HEK293 (cell line): ENCODE measurements at regions not wholly inside any gene's neighbourhood (a gene's known extent, or its start where the extent isn't known, plus 50 kb on each side); places are given as distances from the start of the nearest gene placed in this dataset.

Source experiments
- CTCF ChIA-PET: fragments of 350-600 bp; formaldehyde crosslinking; extraction: SDS; loops from one replicate; lab custom pipeline; 2021; ENCODE audit warnings: antibody characterized with exemption; lab: Yijun Ruan, JAX
- POLR2A ChIA-PET: fragments of 300-600 bp; formaldehyde crosslinking; extraction: SDS; loops from one replicate; lab custom pipeline; 2020; ENCODE audit warnings: antibody characterized with exemption, inconsistent platforms; lab: Yijun Ruan, JAX
- H3K27ac ChIP-seq: fragments of 200-500 bp; sonication (Bioruptor generic); 2 replicates; pipeline ENCODE4 v1.5.1; 2014; ENCODE audit warnings: low read depth, low read length, control low read depth, inconsistent platforms; ENCODE audit errors: extremely low read depth
- H3K36me3 ChIP-seq, 2 experiments: fragments of 200-500 bp in 1 of 2; sonication (Bioruptor generic) in 1 of 2; 1 replicate in 1 of 2; 2 replicates in 1 of 2; pipeline ENCODE4 v1.5.1; 2014 to 2017; ENCODE audit warnings: inconsistent platforms in 2 of 2, low read length in 2 of 2; ENCODE audit not compliant: control insufficient read depth in 2 of 2, insufficient read depth in 1 of 2
- H3K4me1 ChIP-seq: fragments of 200-500 bp; sonication (Bioruptor generic); 2 replicates; pipeline ENCODE4 v1.5.1; 2014; ENCODE audit warnings: mild to moderate bottlenecking, low read length, inconsistent platforms; ENCODE audit not compliant: control insufficient read depth, insufficient read depth
- H3K4me3 ChIP-seq: 2 replicates; pipeline ENCODE4 v1.5.1; 2011; ENCODE audit warnings: low read depth, mild to moderate bottlenecking, control low read depth, low read length, moderate library complexity
- H3K9me3 ChIP-seq: fragments of 200-500 bp; sonication (Bioruptor generic); 2 replicates; pipeline ENCODE4 v1.5.1; 2014; ENCODE audit warnings: low read depth, low read length, inconsistent platforms; ENCODE audit not compliant: control insufficient read depth, insufficient read depth
- IKZF3 ChIP-seq: fragments of 450-650 bp; IDR thresholded peaks from 2 replicates; pipeline ENCODE4 v1.5.0; 2018; ENCODE audit warnings: missing biosample characterization, mild to moderate bottlenecking, missing genetic modification characterization, moderate library complexity
- PBX3 ChIP-seq: sonication (generic); formaldehyde crosslinking; IDR thresholded peaks from 2 replicates; pipeline ENCODE4 v1.8.1; 2022; ENCODE audit warnings: mild to moderate bottlenecking, moderate library complexity, missing genetic modification reagents
- PRDM1 ChIP-seq: fragments of 450-650 bp; formaldehyde crosslinking; IDR thresholded peaks from 2 replicates; pipeline ENCODE4; 2016; ENCODE audit warnings: missing biosample characterization, missing genetic modification characterization
- SP7 ChIP-seq: fragments of 450-650 bp; formaldehyde crosslinking; IDR thresholded peaks from 2 replicates; pipeline ENCODE4 v1.5.1; 2016; ENCODE audit warnings: missing biosample characterization, missing genetic modification characterization
- ZBTB21 ChIP-seq: fragments of 450-650 bp; formaldehyde crosslinking; IDR thresholded peaks from 2 replicates; pipeline ENCODE4 v1.5.1; 2017; ENCODE audit warnings: missing biosample characterization, missing genetic modification characterization
- ZNF202 ChIP-seq: fragments of 450-650 bp; formaldehyde crosslinking; IDR thresholded peaks from 2 replicates; pipeline ENCODE4 v1.5.1; 2016; ENCODE audit warnings: missing biosample characterization, missing genetic modification characterization, borderline replicate concordance
- ZNF211 ChIP-seq: fragments of 450-650 bp; formaldehyde crosslinking; IDR thresholded peaks from 2 replicates; pipeline ENCODE4 v1.5.1; 2016; ENCODE audit warnings: low read depth, missing biosample characterization, missing genetic modification characterization
- ZNF214 ChIP-seq: fragments of 450-650 bp; formaldehyde crosslinking; IDR thresholded peaks from 2 replicates; pipeline ENCODE4 v1.5.1; 2017; ENCODE audit warnings: missing biosample characterization, mild to moderate bottlenecking, missing genetic modification characterization, borderline replicate concordance
- ZNF324 ChIP-seq: fragments of 450-650 bp; formaldehyde crosslinking; IDR thresholded peaks from 2 replicates; pipeline ENCODE4 v1.5.1; 2016; ENCODE audit warnings: missing biosample characterization, missing genetic modification characterization
- ZNF791 ChIP-seq: fragments of 450-650 bp; formaldehyde crosslinking; IDR thresholded peaks from 2 replicates; pipeline ENCODE4 v1.5.1; 2016; ENCODE audit warnings: missing biosample characterization, missing genetic modification characterization
- ZSCAN16 ChIP-seq: fragments of 450-650 bp; formaldehyde crosslinking; IDR thresholded peaks from 2 replicates; pipeline ENCODE4 v1.5.1; 2016; ENCODE audit warnings: missing biosample characterization, missing genetic modification characterization
- TF ChIP-seq, protein P1 (sequence below): fragments of 450-650 bp; formaldehyde crosslinking; IDR thresholded peaks from 2 replicates; pipeline ENCODE4 v1.5.1; 2016; ENCODE audit warnings: missing biosample characterization, missing genetic modification characterization, borderline replicate concordance
- TF ChIP-seq, protein P2 (sequence below): fragments of 450-650 bp; formaldehyde crosslinking; IDR thresholded peaks from 2 replicates; pipeline ENCODE4 v1.5.1; 2016; ENCODE audit warnings: missing biosample characterization, missing genetic modification characterization
- TF ChIP-seq, protein P3 (sequence below): fragments of 450-650 bp; formaldehyde crosslinking; IDR thresholded peaks from 2 replicates; pipeline ENCODE4 v1.5.1; 2016; ENCODE audit warnings: missing biosample characterization, missing genetic modification characterization, borderline replicate concordance

- Histone ChIP-seq H3K4me1 (no peaks in the 10 kb centered on the region), H3K36me3 (no peaks in the 10 kb centered on the region), H3K4me3 (no peak overlapping the region), H3K27ac (no peak overlapping the region), H3K9me3 (no peaks in the 10 kb centered on the region)
- TF ChIP-seq ZSCAN16 (tag by site-specific recombination) (no peak), PRDM1 (tag by site-specific recombination) (no peak), SP7 (tag by site-specific recombination) (no peak), ZBTB21 (tag by site-specific recombination) (no peak), ZNF214 (no peak), ZNF211 (tag by site-specific recombination) (no peak), ZNF791 (no peak), PBX3 (CRISPR knock-in tag) (no peak), ZNF324 (tag by site-specific recombination) (no peak), IKZF3 (tag by site-specific recombination) (no peak), ZNF202 (no peak)
- TF ChIP-seq, protein P1, sequence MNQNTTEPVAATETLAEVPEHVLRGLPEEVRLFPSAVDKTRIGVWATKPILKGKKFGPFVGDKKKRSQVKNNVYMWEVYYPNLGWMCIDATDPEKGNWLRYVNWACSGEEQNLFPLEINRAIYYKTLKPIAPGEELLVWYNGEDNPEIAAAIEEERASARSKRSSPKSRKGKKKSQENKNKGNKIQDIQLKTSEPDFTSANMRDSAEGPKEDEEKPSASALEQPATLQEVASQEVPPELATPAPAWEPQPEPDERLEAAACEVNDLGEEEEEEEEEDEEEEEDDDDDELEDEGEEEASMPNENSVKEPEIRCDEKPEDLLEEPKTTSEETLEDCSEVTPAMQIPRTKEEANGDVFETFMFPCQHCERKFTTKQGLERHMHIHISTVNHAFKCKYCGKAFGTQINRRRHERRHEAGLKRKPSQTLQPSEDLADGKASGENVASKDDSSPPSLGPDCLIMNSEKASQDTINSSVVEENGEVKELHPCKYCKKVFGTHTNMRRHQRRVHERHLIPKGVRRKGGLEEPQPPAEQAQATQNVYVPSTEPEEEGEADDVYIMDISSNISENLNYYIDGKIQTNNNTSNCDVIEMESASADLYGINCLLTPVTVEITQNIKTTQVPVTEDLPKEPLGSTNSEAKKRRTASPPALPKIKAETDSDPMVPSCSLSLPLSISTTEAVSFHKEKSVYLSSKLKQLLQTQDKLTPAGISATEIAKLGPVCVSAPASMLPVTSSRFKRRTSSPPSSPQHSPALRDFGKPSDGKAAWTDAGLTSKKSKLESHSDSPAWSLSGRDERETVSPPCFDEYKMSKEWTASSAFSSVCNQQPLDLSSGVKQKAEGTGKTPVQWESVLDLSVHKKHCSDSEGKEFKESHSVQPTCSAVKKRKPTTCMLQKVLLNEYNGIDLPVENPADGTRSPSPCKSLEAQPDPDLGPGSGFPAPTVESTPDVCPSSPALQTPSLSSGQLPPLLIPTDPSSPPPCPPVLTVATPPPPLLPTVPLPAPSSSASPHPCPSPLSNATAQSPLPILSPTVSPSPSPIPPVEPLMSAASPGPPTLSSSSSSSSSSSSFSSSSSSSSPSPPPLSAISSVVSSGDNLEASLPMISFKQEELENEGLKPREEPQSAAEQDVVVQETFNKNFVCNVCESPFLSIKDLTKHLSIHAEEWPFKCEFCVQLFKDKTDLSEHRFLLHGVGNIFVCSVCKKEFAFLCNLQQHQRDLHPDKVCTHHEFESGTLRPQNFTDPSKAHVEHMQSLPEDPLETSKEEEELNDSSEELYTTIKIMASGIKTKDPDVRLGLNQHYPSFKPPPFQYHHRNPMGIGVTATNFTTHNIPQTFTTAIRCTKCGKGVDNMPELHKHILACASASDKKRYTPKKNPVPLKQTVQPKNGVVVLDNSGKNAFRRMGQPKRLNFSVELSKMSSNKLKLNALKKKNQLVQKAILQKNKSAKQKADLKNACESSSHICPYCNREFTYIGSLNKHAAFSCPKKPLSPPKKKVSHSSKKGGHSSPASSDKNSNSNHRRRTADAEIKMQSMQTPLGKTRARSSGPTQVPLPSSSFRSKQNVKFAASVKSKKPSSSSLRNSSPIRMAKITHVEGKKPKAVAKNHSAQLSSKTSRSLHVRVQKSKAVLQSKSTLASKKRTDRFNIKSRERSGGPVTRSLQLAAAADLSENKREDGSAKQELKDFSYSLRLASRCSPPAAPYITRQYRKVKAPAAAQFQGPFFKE (tag by site-specific recombination) = no peak
- TF ChIP-seq, protein P2, sequence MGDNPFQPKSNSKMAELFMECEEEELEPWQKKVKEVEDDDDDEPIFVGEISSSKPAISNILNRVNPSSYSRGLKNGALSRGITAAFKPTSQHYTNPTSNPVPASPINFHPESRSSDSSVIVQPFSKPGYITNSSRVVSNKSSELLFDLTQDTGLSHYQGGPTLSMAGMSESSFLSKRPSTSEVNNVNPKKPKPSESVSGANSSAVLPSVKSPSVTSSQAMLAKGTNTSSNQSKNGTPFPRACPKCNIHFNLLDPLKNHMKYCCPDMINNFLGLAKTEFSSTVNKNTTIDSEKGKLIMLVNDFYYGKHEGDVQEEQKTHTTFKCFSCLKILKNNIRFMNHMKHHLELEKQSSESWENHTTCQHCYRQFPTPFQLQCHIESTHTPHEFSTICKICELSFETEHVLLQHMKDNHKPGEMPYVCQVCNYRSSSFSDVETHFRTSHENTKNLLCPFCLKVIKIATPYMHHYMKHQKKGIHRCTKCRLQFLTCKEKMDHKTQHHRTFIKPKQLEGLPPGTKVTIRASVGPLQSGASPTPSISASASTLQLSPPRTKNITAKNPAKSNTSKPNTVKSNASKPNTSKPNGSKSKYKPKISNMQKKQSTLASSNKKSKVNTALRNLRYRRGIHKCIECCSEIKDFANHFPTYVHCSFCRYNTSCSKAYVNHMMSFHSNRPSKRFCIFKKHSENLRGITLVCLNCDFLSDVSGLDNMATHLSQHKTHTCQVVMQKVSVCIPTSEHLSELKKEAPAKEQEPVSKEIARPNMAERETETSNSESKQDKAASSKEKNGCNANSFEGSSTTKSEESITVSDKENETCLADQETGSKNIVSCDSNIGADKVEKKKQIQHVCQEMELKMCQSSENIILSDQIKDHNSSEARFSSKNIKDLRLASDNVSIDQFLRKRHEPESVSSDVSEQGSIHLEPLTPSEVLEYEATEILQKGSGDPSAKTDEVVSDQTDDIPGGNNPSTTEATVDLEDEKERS = no peak
- TF ChIP-seq, protein P3, sequence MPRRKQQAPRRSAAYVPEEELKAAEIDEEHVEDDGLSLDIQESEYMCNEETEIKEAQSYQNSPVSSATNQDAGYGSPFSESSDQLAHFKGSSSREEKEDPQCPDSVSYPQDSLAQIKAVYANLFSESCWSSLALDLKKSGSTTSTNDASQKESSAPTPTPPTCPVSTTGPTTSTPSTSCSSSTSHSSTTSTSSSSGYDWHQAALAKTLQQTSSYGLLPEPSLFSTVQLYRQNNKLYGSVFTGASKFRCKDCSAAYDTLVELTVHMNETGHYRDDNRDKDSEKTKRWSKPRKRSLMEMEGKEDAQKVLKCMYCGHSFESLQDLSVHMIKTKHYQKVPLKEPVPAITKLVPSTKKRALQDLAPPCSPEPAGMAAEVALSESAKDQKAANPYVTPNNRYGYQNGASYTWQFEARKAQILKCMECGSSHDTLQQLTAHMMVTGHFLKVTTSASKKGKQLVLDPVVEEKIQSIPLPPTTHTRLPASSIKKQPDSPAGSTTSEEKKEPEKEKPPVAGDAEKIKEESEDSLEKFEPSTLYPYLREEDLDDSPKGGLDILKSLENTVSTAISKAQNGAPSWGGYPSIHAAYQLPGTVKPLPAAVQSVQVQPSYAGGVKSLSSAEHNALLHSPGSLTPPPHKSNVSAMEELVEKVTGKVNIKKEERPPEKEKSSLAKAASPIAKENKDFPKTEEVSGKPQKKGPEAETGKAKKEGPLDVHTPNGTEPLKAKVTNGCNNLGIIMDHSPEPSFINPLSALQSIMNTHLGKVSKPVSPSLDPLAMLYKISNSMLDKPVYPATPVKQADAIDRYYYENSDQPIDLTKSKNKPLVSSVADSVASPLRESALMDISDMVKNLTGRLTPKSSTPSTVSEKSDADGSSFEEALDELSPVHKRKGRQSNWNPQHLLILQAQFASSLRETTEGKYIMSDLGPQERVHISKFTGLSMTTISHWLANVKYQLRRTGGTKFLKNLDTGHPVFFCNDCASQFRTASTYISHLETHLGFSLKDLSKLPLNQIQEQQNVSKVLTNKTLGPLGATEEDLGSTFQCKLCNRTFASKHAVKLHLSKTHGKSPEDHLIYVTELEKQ (tag by site-specific recombination) = no peak
- ChIA-PET POLR2A (no interaction called here), CTCF (no interaction called here)
These were observed 1317.6 kb downstream of the PCDH9 start for GRCh38 chr13:65912516-65912915.
